SK-N-MC (cell line): ENCODE measurements at regions not wholly inside any gene's neighbourhood (a gene's known extent, or its start where the extent isn't known, plus 50 kb on each side); places are given as distances from the start of the nearest gene placed in this dataset.

Source experiments
- EZH2 ChIP-seq: fragments of 200-600 bp; sonication (generic); IDR thresholded peaks from one replicate; pipeline ENCODE4 v1.6.1; 2017; ENCODE audit warnings: antibody characterized with exemption
- POLR2AphosphoS5 ChIP-seq: IDR thresholded peaks from 2 replicates; pipeline ENCODE4 v1.6.1; 2012; ENCODE audit warnings: mild to moderate bottlenecking, low read depth, low read length, borderline replicate concordance

DNA sequence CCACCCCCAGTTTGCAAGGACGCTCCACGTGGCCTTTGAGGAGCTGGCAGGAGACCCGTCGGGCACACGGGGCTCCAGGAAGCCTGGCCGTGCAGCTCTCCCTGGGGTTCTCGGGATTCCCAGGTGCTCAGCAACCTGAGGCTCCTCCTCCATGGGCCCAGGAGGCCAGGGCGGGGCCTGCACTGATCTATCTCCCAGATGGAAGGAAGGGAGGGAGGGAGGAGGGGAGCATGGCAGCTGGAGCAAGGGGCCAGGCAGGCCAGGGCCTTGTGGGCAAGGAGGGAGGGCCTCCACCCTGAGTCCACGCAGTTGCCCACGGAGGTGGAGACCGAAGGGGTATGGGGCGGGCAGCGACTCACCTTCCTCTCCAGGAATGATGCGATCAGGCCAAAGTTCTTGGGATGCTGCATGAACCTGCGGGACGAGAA is 127.3 kb downstream of the RFLNA start:
- TF ChIP-seq EZH2 (no peak), POLR2AphosphoS5 (no peak)
